ENCODE measurements at regions not wholly inside any gene's neighbourhood (a gene's known extent, or its start where the extent isn't known, plus 50 kb on each side); places are given as distances from the start of the nearest gene placed in this dataset.

DNA sequence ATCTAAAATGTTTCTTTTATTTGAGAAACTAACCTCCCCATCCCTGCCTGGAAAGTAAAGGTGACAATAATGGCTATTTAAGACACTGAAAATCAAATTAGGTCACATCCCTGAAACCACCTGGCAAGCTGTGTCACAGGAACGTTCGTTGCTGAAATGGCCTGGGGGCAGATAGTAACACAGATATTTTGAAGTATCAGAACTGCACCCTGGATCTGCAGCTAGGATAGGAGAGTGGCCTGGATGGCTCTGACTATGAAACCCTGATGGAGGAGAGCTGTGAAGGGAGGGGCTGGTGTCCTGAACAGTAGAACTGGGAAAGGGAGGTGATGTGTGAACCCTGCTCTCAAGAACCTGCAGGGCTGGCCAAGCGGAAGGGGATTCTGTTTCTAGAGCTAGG, 648.3 kb upstream of the CFAP20DC start:
- DNase-seq (ENCODE audit: low read depth in 2 of 3, low spot score in 2 of 3) = no peak

DNA sequence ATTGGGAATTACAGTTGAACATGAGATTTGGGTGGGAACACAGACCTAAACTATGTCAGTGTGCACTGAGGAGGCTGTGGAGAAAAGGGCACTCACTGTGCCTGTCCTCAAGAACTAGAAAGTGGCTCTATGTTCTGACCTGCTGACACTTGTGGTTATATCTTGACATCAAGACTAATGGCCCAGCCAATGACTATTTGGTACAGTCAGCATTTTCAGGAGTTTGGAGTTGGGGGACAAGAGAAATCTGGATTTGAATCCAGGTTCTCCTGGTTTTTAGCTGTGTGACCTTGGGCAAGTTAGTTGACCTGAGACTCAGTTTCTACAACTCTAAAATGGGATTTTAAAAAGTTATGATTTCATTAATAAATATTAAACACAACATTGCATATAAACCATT, 647.0 kb upstream of the CFAP20DC start:
- DNase-seq (ENCODE audit: low read depth in 2 of 3, low spot score in 2 of 3) = no peak

DNA sequence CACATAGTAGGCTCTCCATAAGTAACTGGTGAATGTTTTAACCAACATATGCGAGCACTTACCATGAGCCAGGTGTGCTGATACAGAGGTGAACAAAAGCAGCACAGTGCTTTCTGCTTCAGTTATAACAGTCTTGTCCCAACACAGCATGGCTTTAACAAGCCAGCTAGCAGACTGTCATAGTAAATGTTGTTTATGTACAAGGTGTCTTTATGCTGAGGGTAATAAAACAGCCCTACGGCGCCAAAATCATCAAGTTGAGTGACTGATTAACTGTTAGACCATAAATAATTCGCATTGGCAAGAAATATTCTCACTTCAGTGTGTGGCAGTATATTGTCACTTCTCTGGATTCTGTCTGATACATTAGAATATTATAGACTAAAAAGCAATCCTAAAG, 646.0 kb upstream of the CFAP20DC start:
- DNase-seq (ENCODE audit: low read depth in 2 of 3, low spot score in 2 of 3) = no peak

DNA sequence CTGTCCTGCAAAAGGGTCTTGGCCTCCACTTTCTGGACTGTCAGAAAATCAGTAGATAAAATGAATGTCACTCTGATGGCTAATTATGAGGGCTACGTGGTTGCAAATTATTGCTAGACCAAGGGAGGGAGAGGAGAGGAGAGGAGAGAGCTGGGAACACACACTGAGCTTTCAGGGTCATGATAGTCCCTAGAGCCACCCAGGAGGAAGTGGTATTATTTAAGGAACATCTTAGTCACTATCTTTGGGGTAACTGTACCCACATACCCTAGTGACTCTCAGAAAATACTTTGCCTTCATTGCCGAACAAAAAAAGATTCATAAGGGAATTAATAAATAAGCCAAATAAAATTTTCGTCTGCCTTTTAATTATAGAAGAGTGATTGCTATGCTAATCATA, 642.3 kb upstream of the CFAP20DC start:
- no peak for DNase-seq (ENCODE audit: low read depth in 2 of 3, low spot score in 2 of 3)

DNA sequence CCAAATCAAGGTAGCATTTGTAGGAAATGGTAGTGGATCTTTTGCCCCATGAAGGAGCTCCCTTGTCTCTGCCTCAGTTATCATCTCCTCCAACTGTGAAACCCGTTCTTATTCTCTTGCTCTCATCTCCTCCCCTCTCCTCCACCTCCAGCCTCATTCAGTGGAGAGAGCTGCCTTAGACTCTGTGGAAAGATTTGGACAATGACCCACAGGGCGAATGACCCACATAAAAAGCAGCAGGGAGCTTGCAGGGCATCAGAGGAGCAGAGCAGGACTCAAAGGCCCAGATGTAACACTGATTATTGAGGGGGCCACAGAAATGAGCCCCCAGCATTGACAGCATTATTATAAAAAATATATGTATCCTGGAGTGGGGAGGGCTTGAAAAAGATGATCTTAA, 641.1 kb upstream of the CFAP20DC start:
- DNase-seq (ENCODE audit: low read depth in 2 of 3, low spot score in 2 of 3) = no peak

DNA sequence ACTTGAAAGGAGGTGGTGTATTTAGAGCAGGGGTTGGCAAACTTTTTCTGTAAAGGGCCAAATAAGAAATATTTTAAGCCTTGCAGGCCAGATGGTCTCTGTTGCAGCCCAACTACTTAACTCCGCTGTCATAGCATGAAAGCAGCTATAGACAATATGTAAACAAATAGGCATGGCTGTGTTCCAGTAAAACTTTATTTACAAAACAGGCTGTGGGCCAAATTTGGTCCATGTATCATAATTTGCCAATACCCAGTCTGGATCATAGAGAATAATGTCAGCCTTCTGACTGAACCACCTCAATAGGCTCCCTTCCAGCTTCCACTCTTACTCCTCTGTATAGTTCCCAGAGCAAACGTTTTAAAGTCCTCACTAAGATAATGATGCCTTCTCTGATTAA, 638.8 kb upstream of the CFAP20DC start:
- DNase-seq (ENCODE audit: low read depth in 2 of 3, low spot score in 2 of 3) = no peak

DNA sequence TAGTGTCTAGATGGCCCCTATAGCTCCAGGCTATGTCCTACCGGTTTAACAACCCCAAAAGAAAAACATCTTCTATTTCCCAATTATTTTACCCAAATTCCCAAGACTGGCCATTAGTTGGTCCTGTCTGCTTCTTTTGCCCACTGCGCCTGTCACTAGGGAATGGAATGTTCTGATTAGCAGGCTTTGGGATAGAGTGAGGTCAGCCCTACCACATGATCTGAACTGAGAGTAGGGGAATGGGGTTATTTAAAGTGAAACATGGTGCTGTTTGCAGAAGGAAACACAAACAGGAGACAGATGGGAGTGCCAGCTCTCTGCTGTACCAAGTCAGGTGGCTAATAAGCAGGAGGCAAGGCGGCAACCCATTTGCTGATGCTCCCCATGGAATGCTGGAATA, 635.6 kb upstream of the CFAP20DC start:
- DNase-seq (ENCODE audit: low read depth in 2 of 3, low spot score in 2 of 3) = no peak

DNA sequence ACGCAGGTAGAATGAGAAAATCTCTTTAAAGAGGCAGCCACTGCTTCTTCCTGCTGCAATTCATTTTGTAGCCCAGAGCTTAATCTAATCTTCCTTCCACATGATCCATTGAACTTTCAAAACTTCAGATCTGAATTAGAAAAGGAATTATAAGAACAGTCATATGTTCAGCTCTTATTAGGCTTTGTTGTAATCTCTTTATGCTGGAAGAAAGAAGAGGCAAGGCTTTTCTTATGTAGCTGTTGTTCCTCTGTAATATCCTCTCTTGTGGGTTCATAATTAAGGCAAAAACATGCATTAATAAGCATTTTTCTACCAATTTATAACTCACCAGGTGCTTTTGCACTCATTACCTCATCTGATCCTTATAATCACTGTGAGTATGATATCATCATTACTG, 634.9 kb upstream of the CFAP20DC start:
- DNase-seq (ENCODE audit: low read depth in 2 of 3, low spot score in 2 of 3) = no peak

DNA sequence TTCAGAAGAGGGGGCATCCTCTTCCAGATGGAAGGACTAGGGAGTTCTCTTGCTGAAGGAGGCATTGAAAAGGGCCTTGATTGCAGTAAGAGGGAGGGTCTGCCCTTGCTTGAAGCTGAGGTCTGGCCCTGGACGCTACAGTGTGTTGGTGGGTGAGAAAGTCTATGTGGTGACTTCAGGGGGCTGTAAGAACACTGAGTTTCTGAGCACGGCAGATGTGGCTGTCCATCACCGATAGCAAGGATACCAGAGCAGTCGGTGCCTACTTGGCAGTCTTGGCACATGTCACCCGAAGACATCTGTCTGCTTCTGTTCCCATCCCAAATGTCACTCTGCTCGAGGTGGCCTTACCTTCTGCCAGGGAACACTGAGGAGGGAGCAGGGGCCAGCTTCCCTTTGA, 631.1 kb upstream of the CFAP20DC start:
- DNase-seq (ENCODE audit: low read depth in 2 of 3, low spot score in 2 of 3) = no peak

DNA sequence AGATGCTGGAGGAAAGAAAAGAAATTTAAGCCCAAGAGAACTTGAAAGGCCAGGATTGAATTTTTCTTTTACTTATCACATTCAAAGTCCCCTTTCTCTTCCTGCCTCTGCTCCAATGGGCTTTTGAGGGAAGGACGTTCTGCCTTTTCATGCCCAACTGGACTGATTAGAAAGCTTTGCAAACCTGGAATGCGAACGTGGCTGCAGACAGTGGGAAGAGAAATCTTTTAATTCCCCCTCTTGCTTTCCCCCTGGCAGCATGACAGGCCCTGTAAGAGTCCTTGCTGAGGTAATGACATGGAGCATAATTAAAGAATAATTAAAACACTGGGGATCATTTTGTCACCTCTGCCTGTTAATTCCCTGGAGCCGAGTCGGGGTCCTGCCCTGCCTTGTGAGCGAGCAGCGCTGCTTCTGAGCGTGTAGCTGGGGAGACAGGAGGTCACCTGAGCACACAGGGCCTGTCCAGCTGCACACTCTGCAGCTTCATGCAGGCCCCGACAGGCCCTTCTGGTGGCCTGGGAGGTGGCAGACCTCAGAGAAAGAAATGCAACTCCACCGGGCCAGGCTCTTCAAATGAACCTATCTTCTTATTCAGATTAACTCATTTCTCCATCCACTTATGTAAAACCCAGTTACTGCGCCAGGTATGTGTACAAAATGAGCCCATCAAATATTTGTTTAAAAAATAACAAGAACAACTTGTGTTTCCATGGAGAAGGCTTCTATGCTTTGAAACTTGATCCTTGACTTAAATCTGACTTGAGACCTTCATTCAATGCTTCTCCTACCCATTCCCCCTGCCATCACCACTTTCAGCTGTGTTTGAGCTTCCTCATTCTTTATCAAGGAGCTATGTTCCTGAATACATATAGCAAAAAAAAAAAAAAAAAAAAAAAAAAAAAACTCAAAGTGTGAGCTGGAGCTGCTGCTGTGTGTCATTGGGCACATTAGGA, 628.2 kb upstream of the CFAP20DC start:
- no peak for DNase-seq (ENCODE audit: low read depth in 2 of 3, low spot score in 2 of 3)

DNA sequence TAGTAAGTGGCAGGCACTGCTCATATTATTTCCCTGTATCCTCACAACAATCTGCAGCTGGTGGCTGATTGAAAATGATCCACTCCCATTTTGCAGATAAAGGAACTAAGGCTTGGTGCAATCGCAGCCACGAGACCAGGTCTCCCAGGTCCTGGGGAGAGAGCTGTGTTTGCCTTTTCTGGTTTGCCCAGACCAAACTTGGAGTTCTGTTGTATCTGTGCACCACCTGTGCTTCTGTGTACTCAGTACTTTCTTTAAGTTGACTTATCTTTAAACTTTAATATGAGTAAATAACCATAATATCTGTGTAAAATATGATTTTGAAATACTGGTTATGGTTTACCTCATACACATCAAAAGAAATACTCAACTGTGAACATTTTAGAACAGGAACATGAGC, 625.7 kb upstream of the CFAP20DC start:
- DNase-seq (ENCODE audit: low read depth in 2 of 3, low spot score in 2 of 3) = no peak

DNA sequence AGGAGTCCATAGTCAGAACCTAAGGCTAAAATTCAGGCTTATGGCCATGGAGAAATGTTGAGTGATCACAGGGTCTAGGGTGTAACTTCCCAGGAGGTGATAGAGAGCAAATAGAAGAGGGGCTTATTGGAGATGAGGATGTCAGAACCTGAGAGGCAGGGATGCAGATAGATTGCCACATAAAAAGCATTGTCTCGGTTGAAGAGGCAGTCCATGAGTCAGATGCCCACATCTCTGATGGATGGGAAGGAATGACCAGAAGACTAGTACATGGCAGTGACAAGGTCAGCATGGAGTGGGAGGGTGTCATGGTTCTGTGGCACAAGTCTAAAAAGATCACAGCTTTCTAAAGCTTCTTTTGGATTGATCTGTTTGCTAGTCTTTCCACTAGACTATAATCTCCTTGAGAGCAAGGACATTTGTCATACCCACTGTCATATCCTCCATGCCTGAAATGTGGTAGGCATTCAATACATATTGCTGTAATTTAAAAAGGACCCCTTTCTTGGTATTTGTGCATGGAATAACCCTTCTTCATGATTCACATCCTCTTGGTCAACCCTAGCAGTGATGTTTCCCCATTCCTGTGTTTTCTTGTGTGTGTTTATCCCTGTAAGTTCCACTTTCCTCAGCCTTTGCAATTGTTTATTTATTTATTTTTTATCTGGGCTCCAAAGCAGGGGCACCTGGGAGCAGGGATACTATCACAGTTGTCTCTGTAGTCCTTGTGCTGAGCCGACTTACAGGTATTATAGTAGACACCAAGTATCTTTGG, 613.4 kb upstream of the CFAP20DC start:
- DNase-seq (ENCODE audit: low read depth in 2 of 3, low spot score in 2 of 3) = no peak

DNA sequence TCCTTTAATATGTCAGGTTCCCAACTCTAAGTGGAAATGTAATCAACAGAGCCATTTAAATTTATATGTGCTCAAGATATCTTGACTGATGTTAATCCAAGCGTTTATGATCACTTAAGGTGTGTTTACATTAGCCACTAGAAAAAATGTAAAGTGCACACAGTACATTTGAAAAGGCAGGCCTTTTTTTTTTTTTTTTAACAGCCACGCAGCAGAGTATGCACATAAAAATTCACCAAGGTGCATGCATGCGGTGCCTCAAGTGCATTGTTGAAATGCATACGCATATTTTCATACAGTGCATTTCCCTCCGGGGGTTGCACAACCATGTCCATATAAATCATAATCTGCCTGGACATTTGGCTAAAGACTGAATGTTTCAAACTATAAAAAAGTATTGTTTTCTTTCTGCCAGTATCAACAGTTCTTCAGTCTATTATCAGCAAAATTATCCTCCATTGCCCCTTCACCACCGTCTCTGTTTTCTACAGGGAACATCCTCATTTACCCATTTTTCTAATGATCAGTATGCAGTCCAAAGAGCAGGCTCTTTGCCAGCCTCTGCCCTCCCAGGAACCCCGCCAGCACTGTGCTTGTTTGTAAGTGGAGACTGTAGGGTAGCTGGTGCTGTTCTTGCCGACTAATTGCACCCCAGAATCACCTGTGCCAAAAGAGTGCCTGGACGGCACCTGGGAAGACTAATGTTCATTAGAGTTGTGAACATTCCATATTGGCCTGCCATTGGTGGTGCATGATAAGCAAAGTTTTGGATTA, 611.2 kb upstream of the CFAP20DC start:
- no peak for DNase-seq (ENCODE audit: low read depth in 2 of 3, low spot score in 2 of 3)

DNA sequence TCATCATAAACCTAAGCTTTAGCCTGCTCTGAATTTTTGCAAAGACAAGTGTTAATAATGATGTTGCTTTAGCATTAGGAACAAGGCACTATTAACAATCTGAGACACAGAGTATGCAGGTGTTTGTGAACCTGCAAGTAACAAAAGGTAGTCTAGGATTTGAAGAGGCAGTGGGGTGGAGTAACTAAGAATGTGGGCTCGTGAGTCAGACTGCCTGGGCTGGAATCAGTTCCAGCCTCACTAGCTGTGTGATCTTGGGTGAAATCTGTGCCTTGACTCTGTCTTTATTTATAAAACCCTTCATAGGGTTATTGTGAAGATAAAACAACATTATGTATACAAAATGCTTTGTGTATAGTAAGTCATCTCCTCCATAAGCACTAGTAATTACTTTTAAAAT, 610.6 kb upstream of the CFAP20DC start:
- DNase-seq (ENCODE audit: low read depth in 2 of 3, low spot score in 2 of 3) = no peak

DNA sequence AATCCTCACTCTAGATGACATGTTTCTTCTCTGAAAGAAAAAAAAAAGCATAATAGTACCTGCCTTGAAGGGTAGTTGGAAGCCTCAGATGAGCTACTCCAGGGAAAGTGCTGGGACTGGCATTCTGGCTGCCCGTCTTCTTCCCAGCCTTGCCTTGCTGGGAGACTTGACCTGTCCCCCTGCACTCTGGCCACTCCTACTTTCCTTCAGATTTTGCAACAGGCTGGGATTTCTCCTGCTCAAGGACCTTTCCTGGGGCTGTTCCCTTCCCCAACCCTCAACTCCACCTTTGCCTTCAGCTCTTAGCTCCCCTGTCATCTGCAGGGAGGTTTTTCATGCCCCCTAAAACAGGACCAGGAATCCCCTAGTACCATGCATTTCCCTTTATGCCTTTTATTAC, 609.9 kb upstream of the CFAP20DC start:
- no peak for DNase-seq (ENCODE audit: low read depth in 2 of 3, low spot score in 2 of 3)

DNA sequence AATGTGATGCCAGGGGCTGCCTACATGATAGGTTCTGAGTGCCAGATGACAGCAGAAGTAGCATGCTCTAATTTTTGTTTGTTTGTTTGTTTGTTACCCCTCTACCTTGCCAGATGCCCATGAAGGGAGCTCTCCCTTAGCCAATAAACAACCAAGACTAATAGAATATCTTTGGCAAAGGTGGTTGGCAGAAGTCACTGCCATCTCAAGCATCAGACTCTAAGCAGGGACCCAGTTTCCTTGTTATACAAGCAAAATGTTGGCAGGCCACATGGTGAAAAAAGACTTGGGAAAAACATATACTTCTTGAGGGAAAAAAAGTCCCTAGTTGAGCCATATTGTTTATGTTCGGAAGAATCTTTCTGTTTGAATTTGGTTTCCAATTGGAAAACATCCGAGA, 609.0 kb upstream of the CFAP20DC start:
- no peak for DNase-seq (ENCODE audit: low read depth in 2 of 3, low spot score in 2 of 3)

DNA sequence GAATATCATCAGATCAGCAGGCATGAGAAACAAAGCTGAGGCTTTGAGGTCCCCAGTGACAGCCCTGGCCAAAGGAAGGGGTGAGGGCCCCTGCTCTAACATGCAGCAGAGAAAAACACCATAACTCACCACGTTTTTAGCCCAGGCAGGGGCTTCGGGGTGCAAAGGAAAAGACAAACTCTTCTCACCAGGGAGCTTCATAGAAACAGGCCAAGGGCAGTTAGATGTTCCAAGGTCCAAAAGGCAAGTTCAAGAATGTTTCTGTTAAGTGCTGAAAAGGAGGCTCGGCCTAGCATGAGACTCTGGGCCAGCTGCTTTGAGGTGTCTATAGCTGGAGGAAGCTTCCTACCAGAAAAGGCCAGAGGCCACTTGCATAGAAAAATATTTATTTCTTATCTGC, 608.4 kb upstream of the CFAP20DC start:
- no peak for DNase-seq (ENCODE audit: low read depth in 2 of 3, low spot score in 2 of 3)

DNA sequence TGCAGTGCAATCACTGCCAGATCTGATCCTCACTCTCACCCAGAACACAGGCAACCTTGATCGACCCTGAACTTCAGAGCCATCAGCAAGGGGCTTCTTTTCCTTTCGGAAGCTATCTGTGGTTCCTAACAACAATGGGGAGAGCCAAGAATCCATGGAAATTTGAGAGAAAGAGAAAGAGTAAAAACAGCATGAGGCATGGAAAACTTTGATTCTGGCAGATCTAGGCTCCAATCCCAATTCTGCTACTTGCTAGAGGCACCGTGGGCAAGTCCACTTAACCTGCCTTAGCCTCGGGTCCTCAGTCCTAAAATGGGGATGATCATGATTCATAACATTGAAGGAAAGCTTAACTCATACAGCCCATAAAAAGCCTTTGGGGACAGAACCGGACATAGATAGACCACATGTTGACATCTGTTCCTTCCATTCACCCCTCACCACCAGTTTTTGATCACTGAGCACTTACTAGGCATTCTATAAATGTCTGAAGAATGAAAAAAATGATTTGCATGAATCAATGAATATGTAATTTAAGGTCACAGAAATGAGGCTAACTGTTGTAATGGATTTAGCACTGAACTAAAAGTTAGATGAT, 605.7 kb upstream of the CFAP20DC start:
- DNase-seq (ENCODE audit: low read depth in 2 of 3, low spot score in 2 of 3) = no peak

DNA sequence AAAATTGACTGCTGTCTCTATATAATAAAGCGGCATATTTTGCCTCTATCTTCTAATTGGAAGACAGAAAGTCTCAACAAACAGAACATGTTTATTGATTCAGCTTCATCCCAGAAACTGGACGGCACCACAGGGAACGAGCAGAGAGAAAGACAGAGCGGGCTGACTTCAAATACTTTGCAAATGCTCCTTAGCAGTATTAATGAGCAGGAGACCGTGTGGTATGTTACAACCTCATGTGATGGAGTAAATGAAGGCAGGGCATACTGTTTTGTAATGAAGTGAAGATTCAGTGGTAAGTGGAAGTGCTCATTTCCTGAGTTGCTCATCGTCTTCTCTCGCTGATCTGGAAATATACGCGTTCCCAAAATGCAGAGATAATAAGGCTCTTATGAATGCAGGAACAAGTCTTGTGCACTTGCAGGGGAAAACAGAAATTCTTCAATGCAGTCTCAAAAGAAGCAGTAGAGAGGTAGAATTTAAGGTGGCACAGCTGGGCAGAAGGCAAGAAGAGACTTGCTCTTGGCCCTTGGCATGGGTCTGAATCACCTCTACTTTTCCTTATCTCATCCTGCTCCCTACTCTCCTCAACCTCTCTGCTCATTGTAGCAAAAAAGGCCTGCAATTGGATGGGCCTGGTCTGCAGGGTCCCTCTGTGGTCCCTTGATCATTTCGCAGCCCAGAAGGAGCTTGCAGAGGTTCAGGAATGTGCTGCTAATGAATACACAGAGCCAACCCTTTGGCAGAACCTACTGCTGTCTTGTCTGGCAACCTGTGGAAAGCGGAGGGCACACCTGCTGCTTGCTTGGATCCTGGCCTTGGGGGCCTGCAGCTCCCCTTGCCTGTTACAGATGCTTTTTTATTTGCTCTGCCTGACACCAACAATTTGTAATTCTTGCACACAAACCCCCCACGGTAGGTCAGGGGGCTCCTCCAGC, 604.9 kb upstream of the CFAP20DC start:
- no peak for DNase-seq (ENCODE audit: low read depth in 2 of 3, low spot score in 2 of 3)

DNA sequence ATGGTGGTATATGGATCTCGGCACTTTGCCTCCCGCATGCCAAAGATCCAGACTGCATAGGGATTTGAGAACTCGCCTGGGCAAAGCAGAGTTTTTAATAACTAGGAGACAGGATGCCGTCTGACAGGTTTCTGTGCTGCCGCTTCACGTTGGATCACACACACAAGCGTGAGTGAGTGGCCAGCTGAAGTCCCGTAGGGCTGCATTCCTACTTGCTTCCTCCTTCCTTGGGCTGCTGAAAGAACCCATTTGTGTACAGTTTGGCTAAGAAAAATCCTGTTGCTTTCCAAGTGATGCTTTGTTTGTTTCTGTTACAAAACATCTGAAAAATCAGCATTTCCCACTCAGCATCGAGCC, 604.3 kb upstream of the CFAP20DC start:
- no peak for DNase-seq (ENCODE audit: low read depth in 2 of 3, low spot score in 2 of 3)

Data from hematopoietic multipotent progenitor cell (in vitro differentiated cells).